ENCODE measurements at regions not wholly inside any gene's neighbourhood (a gene's known extent, or its start where the extent isn't known, plus 50 kb on each side); places are given as distances from the start of the nearest gene placed in this dataset.
A peak's percentile ranks its signal among the peaks of the same experiment; 100 is the strongest.

DNA sequence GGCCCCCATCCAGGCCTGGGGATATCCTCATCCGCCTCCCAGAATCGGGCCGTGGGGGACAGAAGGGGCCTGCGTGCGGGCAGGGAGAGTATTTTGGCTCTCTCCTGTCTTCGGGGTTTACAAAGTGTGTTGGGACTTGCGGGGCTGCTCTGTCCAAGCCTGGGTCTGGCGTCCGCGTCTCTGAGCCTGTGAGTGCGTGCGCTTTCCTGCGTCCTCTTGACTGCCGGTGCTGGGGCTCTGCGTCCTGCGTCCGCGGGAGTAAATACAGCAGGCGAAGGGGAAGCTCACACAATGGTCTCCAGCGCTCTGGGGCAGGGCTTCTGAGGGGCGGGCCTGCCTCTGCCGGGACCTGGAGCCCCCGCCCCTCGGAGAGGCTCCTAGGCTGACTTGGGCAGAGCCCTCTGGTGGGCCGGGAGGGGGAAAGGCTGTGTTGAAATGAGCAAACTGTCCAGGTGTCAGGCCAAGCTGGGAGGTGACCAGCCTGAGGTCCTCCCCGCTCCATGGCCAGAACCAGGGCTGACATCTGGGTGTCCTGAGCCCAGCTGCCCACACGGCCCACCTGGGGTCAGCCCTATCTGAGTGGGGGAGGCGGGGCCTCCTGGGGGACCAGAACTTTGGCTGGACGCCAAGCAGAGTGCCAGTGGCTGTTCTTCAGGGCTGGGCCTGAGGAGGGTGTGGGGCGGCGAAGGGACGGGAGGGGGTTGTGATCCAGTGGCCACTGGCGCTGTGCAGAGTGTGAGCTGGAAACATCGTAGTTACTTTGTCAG, 233.6 kb downstream of the SEC14L1 start (continued):
- TF ChIP-seq, protein P1, sequence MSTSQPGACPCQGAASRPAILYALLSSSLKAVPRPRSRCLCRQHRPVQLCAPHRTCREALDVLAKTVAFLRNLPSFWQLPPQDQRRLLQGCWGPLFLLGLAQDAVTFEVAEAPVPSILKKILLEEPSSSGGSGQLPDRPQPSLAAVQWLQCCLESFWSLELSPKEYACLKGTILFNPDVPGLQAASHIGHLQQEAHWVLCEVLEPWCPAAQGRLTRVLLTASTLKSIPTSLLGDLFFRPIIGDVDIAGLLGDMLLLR (CRISPR knock-in tag; IDR thresholded peaks at IDR 0.05) = no peak
- no peak for TF ChIP-seq NPAS2 (CRISPR knock-in tag; IDR thresholded peaks at IDR 0.05; ENCODE audit: borderline replicate concordance)
- no peak for TF ChIP-seq NR2F2 (IDR thresholded peaks at IDR 0.05; ENCODE audit: borderline replicate concordance, low read depth)
- TF ChIP-seq ZHX2 (IDR thresholded peaks at IDR 0.05; ENCODE audit: low read depth) = no peak; the same call in 1 of the 2 replicates
- no peak for TF ChIP-seq ZHX2 (CRISPR knock-in tag; IDR thresholded peaks at IDR 0.05; ENCODE audit: borderline replicate concordance)
- no peak for TF ChIP-seq SMARCC2 (IDR thresholded peaks at IDR 0.05)
- TF ChIP-seq DNMT3B (CRISPR knock-in tag; conservative IDR thresholded peaks at IDR 0.05) = no peak
- no peak for TF ChIP-seq FOXO4 (CRISPR knock-in tag; conservative IDR thresholded peaks at IDR 0.05)
- 0 out of 2 replicates have a peak, but pooled peaks have one; percentile 18 for TF ChIP-seq FUBP1 (CRISPR knock-in tag; IDR thresholded peaks at IDR 0.05; ENCODE audit: borderline replicate concordance)
- TF ChIP-seq IRF1 (CRISPR knock-in tag; IDR thresholded peaks at IDR 0.05; ENCODE audit: low read depth) = no peak
- TF ChIP-seq, protein P2, sequence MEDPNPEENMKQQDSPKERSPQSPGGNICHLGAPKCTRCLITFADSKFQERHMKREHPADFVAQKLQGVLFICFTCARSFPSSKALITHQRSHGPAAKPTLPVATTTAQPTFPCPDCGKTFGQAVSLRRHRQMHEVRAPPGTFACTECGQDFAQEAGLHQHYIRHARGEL (CRISPR knock-in tag; IDR thresholded peaks at IDR 0.05) = no peak
- peak; percentile 87; the same call in 1 of the 2 replicates for TF ChIP-seq PAX8 (CRISPR knock-in tag; IDR thresholded peaks at IDR 0.05; ENCODE audit: borderline replicate concordance)
- TF ChIP-seq, protein P3, sequence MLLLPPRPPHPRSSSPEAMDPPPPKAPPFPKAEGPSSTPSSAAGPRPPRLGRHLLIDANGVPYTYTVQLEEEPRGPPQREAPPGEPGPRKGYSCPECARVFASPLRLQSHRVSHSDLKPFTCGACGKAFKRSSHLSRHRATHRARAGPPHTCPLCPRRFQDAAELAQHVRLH (CRISPR knock-in tag; IDR thresholded peaks at IDR 0.05; ENCODE audit: borderline replicate concordance, low read depth) = 0 out of 2 replicates have a peak, but pooled peaks have one; percentile 54
- TF ChIP-seq, protein P4, sequence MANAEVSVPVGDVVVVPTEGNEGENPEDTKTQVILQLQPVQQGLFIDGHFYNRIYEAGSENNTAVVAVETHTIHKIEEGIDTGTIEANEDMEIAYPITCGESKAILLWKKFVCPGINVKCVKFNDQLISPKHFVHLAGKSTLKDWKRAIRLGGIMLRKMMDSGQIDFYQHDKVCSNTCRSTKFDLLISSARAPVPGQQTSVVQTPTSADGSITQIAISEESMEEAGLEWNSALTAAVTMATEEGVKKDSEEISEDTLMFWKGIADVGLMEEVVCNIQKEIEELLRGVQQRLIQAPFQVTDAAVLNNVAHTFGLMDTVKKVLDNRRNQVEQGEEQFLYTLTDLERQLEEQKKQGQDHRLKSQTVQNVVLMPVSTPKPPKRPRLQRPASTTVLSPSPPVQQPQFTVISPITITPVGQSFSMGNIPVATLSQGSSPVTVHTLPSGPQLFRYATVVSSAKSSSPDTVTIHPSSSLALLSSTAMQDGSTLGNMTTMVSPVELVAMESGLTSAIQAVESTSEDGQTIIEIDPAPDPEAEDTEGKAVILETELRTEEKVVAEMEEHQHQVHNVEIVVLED (CRISPR knock-in tag; IDR thresholded peaks at IDR 0.05; ENCODE audit: borderline replicate concordance) = peak; percentile 83

Measured in HepG2 (cell line).